Upper lobe of left lung (tissue), 6 donors: ENCODE measurements at regions not wholly inside any gene's neighbourhood (a gene's known extent, or its start where the extent isn't known, plus 50 kb on each side); places are given as distances from the start of the nearest gene placed in this dataset.
A peak's percentile ranks its signal among the peaks of the same experiment; 100 is the strongest.
"Not testable (repeated sequence)": the region's sequence is repeated elsewhere in the genome, so short reads cannot be mapped to it uniquely, and the experiment has no call there.

Experiments
- ATAC-seq, 2 donors: fragments of 200-7000 bp; cut with Tn5 transposase; one replicate each; pipeline ENCODE4 v1.9.1; 2022; ENCODE audit warnings: mild to moderate bottlenecking in 2 of 2, moderate library complexity in 2 of 2; ENCODE audit not compliant: low FRiP score in 2 of 2
- DNase-seq, 2 donors: peaks; one replicate each; pipeline ENCODE4 v3.0.0-alpha.2; 2019 to 2020
- H3K27ac ChIP-seq, 4 donors: fragments of 200-600 bp; sonication (generic); one replicate each; pipeline ENCODE4 v1.5.1; 2016 to 2019
- H3K27me3 ChIP-seq, 4 donors: fragments of 200-600 bp; sonication (generic); one replicate each; pipeline ENCODE4 v1.5.1; 2017 to 2019
- H3K36me3 ChIP-seq, 4 donors: fragments of 200-600 bp; sonication (generic); one replicate each; pipeline ENCODE4 v1.5.1; 2016 to 2019
- H3K4me1 ChIP-seq, 4 donors: fragments of 200-600 bp; sonication (generic); one replicate each; pipeline ENCODE4 v1.5.1; 2018 to 2019
- H3K4me3 ChIP-seq, 4 donors: fragments of 200-600 bp; sonication (generic); one replicate each; pipeline ENCODE4 v1.5.1; 2017 to 2019; ENCODE audit warnings: mild to moderate bottlenecking in 2 of 4, moderate library complexity in 1 of 4
- H3K9me3 ChIP-seq, 4 donors: fragments of 200-600 bp; sonication (generic); one replicate each; pipeline ENCODE4 v1.5.1; 2018 to 2019
- CTCF ChIP-seq, 6 experiments: fragments of 450-650 bp in 4 of 6; fragments of 200-600 bp in 2 of 6; sonication (generic) in 2 of 6; IDR thresholded peaks; one replicate each; pipeline ENCODE4 v1.5.1; 2016 to 2019; ENCODE audit warnings: antibody characterized with exemption in 6 of 6
- EP300 ChIP-seq, 4 donors: sonication (generic); formaldehyde crosslinking; IDR thresholded peaks; one replicate each; pipeline ENCODE4 v1.5.1; 2017; ENCODE audit warnings: antibody characterized with exemption in 4 of 4, control low read depth in 2 of 4
- POLR2A ChIP-seq, 4 donors: fragments of 450-650 bp; IDR thresholded peaks; one replicate each; pipeline ENCODE4 v1.5.1; 2016 to 2017; ENCODE audit warnings: antibody characterized with exemption in 4 of 4, mild to moderate bottlenecking in 2 of 4
- POLR2AphosphoS5 ChIP-seq, 2 donors: sonication (generic); formaldehyde crosslinking; IDR thresholded peaks; one replicate each; pipeline ENCODE4 v1.5.1; 2017; ENCODE audit warnings: antibody characterized with exemption in 2 of 2
- whole genome bisulfite sequencing, 2 donors: methylation state at CpG; one replicate each; pipeline ENCODE4 v1.1.5; 2017 to 2018; 5-methylcytosine and 5-hydroxymethylcytosine counted together
- donor health status: DM: no; HTN: no; CAD: no; lungs with moderate emphysema.
- donor health status: DM: no; HTN: yes; CAD: no; lungs with severe emphysema.

DNA sequence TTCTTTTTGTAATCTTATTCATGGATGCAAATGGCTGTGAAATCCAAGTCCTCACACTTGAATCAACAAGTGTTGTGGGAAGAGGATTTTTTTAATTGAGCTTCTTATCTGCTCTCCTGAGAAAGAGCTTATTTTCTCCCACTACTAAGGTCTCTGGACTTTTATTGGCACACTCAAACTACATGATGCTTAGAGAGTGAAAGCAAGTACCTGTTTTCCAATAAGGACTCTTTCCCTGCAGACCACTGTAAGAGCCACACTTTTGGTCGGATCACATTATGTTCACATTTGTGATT, 546.4 kb upstream of the ARRDC3 start:
- ATAC-seq (no peak), DNase-seq (no peak)
- TF ChIP-seq POLR2AphosphoS5 (IDR thresholded peaks at IDR 0.05) (no peak), EP300 (IDR thresholded peaks at IDR 0.05) (no peak), CTCF (IDR thresholded peaks at IDR 0.05) (no peak), POLR2A (IDR thresholded peaks at IDR 0.05) (no peak)
- Histone ChIP-seq H3K27me3 (no peaks in the 10 kb centered on the region), H3K27ac (no peak overlapping the region), H3K4me1 (no peaks in the 10 kb centered on the region), H3K4me3 (no peak overlapping the region), H3K9me3 (no peaks in the 10 kb centered on the region), H3K36me3 (no peaks in the 10 kb centered on the region)
- WGBS, 2 donors: 67 to 80% methylated on average over 1 of the region's 1 CpG

GRCh38 chr5:91928754-91929521, 545.8 kb upstream of the ARRDC3 start:
- Histone ChIP-seq H3K27ac (no peak overlapping the region), H3K9me3 (no peaks in the 10 kb centered on the region), H3K27me3 (no peaks in the 10 kb centered on the region), H3K4me3 (no peak overlapping the region), H3K4me1 (no peaks in the 10 kb centered on the region), H3K36me3 (no peaks in the 10 kb centered on the region)
- TF ChIP-seq EP300 (IDR thresholded peaks at IDR 0.05) (no peak), CTCF (IDR thresholded peaks at IDR 0.05) (peak in 2 of 6 experiments; percentile 20 to 33)
- WGBS, 2 donors: 87 to 100% methylated on average over 1 of the region's 1 CpG
- DNase-seq (no peak), ATAC-seq (no peak)

GRCh38 chr5:91927439-91927838, 544.3 kb upstream of the ARRDC3 start:
- ATAC-seq: no peak

GRCh38 chr5:91925249-91925648, 542.1 kb upstream of the ARRDC3 start:
- WGBS, 2 donors: 50 to 59% methylated on average over 1 of the region's 1 CpG
- Histone ChIP-seq H3K4me1 (no peaks in the 10 kb centered on the region), H3K27ac (no peak overlapping the region), H3K9me3 (no peaks in the 10 kb centered on the region), H3K36me3 (no peaks in the 10 kb centered on the region), H3K4me3 (no peak overlapping the region), H3K27me3 (no peaks in the 10 kb centered on the region)
- DNase-seq (no peak), ATAC-seq (no peak)
- TF ChIP-seq EP300 (IDR thresholded peaks at IDR 0.05) (no peak), POLR2AphosphoS5 (IDR thresholded peaks at IDR 0.05) (no peak), CTCF (IDR thresholded peaks at IDR 0.05) (no peak), POLR2A (IDR thresholded peaks at IDR 0.05) (no peak)

More at GRCh38 chr5:91927439-91927838, 544.3 kb upstream of the ARRDC3 start:
- TF ChIP-seq POLR2AphosphoS5 (IDR thresholded peaks at IDR 0.05) (no peak), CTCF (IDR thresholded peaks at IDR 0.05) (no peak), POLR2A (IDR thresholded peaks at IDR 0.05) (no peak), EP300 (IDR thresholded peaks at IDR 0.05) (no peak)
- no peak overlapping the region for H3K4me3 ChIP-seq
- H3K27ac ChIP-seq: no peak overlapping the region
- no peaks in the 10 kb centered on the region for H3K36me3 ChIP-seq
- WGBS, 2 donors: 93% methylated on average over 2 of the region's 2 CpGs
- DNase-seq: no peak
- no peaks in the 10 kb centered on the region for H3K9me3 ChIP-seq
- H3K4me1 ChIP-seq: no peaks in the 10 kb centered on the region
- H3K27me3 ChIP-seq: no peaks in the 10 kb centered on the region

DNA sequence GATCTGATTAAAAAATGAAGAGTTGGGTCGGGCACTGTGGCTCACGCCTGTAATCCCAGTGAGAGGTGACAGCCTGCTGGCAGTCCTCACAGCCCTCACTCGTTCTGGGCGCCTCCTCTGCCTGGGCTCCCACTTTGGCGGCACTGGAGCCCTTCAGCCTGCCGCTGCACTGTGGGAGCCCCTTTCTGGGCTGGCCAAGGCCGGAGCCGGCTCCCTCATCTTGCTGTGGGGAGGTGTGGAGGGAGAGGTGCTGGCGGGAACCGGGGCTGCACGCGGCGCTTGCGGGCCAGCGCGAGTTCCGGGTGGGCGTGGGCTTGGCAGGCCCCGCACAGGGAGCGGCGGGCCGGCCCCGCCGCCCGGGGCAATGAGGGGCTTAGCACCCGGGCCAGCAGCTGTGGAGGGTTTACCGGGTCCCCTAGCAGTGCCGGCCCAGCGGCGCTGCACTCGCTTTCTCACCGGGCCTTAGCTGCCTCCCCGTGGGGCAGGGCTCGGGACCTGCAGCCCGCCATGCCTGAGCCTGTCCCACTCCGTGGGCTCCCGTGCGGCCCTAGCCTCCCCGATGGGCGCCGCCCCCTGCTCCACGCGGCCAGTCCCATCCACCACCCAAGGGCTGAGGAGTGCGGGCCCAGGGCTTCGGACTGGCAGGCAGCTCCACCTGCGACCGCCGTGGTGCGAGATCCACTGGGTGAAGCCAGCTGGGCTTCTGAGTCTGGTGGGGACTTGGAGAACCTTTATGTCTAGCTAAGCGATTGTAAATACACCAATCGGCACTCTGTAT, 534.1 kb upstream of the ARRDC3 start:
- WGBS, 2 donors: 91 to 96% methylated on average over 24 to 37 of the region's 51 CpGs
- not testable (repeated sequence) for H3K4me1 ChIP-seq

More for the DNA sequence above, 534.1 kb upstream of the ARRDC3 start:
- not testable (repeated sequence) for H3K9me3 ChIP-seq, H3K36me3 ChIP-seq, ATAC-seq, H3K4me3 ChIP-seq, H3K27me3 ChIP-seq, H3K27ac ChIP-seq
- DNase-seq: peak in 1 of 2 donors; percentile 81
